ENCODE measurements at regions not wholly inside any gene's neighbourhood (a gene's known extent, or its start where the extent isn't known, plus 50 kb on each side); places are given as distances from the start of the nearest gene placed in this dataset.

GRCh38 chr12:115871714-115872113, 405.8 kb downstream of the MED13L start:
- in situ Hi-C loops (cut with MboI; ENCODE audit: low pct_unique_long_range_greater_than_20kb, low sequenced_read_pairs, unreplicated experiment) = no loop called here
- peak; percentile 43 for TF ChIP-seq CTCF (IDR thresholded peaks at IDR 0.05; ENCODE audit: extremely low read depth, insufficient read depth, missing control alignments)
- peak; percentile 31 for DNase-seq (ENCODE audit: low spot score)

- in situ Hi-C loops (cut with MboI; ENCODE audit: low pct_unique_long_range_greater_than_20kb, low sequenced_read_pairs, unreplicated experiment) = no loop called here
- TF ChIP-seq CTCF (IDR thresholded peaks at IDR 0.05; ENCODE audit: extremely low read depth, insufficient read depth, missing control alignments) = no peak
- DNase-seq (ENCODE audit: low spot score) = no peak
Measured at GRCh38 chr12:115870510-115870909, 407.0 kb downstream of the MED13L start.

- in situ Hi-C loops (cut with MboI; ENCODE audit: low pct_unique_long_range_greater_than_20kb, low sequenced_read_pairs, unreplicated experiment) = no loop called here
- no peak for DNase-seq (ENCODE audit: low spot score)
- no peak for TF ChIP-seq CTCF (IDR thresholded peaks at IDR 0.05; ENCODE audit: extremely low read depth, insufficient read depth, missing control alignments)
Measured at GRCh38 chr12:115870021-115870420, 407.5 kb downstream of the MED13L start.

GRCh38 chr12:115869604-115870003, 407.9 kb downstream of the MED13L start:
- no peak for DNase-seq (ENCODE audit: low spot score)
- in situ Hi-C loops (cut with MboI; ENCODE audit: low pct_unique_long_range_greater_than_20kb, low sequenced_read_pairs, unreplicated experiment) = no loop called here
- no peak for TF ChIP-seq CTCF (IDR thresholded peaks at IDR 0.05; ENCODE audit: extremely low read depth, insufficient read depth, missing control alignments)

- in situ Hi-C loops (cut with MboI; ENCODE audit: low pct_unique_long_range_greater_than_20kb, low sequenced_read_pairs, unreplicated experiment) = no loop called here
- TF ChIP-seq CTCF (IDR thresholded peaks at IDR 0.05; ENCODE audit: extremely low read depth, insufficient read depth, missing control alignments) = no peak
- no peak for DNase-seq (ENCODE audit: low spot score)
Measured at GRCh38 chr12:115868624-115869023, 408.9 kb downstream of the MED13L start.

GRCh38 chr12:115867854-115868253, 409.6 kb downstream of the MED13L start:
- TF ChIP-seq CTCF (IDR thresholded peaks at IDR 0.05; ENCODE audit: extremely low read depth, insufficient read depth, missing control alignments) = no peak
- in situ Hi-C loops (cut with MboI; ENCODE audit: low pct_unique_long_range_greater_than_20kb, low sequenced_read_pairs, unreplicated experiment) = no loop called here
- DNase-seq (ENCODE audit: low spot score) = no peak

Data from GM13977 (cell line).